ENCODE measurements at regions not wholly inside any gene's neighbourhood (a gene's known extent, or its start where the extent isn't known, plus 50 kb on each side); places are given as distances from the start of the nearest gene placed in this dataset.

- DNase-seq, result no peak
Measured at GRCh38 chr11:115911613-115912346, 407.6 kb upstream of the CADM1 start.

DNA sequence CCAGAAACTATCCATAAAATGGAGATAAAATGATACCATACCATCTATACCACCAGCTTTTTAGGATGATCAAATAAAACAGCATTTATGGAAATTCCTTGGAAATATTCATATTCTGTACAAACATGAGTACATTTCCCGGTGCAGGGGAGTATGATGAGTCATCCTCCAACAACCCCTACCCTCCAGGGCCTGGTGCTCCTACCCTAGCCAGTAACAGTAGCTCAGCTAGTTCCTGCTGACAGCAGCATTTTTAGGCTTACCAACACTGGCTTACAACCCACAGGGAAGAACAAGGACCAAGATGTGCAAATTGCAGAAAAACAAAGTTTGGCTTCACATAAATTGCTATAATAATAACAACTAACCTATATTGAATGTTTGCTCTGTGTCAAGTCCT is 406.2 kb upstream of the CADM1 start:
- DNase-seq, result no peak

DNA sequence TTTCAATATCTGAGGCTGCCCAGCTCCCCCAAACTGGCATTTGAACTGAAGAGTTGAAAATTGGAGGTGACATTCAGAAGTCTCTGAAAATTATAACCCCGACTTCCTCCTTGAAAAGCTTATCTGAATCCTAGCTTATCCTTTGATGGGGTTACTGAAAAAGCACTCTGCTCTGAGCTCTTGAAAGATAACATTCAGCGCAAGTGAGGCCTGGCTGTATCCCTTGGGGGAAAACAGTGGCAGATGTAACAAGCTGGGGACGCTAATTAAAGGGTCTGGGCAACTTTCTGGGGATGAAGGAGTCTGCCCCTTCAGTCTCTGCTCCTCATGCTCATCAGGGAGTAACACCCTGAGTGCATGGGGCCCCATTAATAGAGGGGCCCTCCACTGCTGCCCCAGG is 402.0 kb upstream of the CADM1 start:
- no peak for DNase-seq

GRCh38 chr11:115905341-115906000 is 401.3 kb upstream of the CADM1 start:
- DNase-seq, result no peak

DNA sequence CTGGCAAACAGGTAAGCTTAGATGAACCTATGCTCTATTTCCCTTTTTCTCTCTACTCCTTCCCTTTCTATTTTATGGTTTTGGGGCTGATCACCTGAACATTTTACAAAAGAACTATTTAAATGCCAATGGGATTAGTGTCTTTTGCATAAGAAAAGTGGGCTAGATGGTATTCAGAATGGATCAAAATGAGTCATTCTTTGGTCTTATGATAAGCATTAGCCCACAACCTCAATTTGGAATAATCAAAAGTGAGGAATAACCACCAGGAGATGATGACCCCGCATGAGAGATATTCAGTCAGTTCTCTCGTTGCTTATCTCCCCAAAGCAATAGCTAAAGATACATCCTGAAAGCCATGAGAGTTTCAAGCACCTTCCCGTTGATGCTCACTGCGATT is 399.0 kb upstream of the CADM1 start:
- DNase-seq, result no peak

GRCh38 chr11:115901069-115901468 is 396.9 kb upstream of the CADM1 start:
- no peak for DNase-seq

DNA sequence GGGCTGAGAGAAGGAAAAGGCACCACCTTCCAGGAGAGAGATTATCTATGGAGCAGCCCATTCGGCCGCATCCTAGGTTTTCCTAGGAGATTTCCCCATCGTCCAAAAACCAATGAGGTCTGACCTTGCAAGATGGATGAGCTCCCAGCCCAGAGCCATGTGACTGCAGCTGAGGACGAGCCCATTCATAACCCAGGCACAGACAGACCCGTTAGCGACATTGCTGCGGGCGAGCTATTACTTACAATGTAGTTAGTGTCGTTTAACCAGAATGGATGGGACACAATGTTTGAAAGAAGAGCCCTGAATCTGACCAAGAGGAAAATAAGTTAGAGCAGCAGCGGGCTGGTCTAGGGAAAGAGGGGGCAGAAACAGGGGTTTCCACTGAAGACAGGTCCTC is 395.9 kb upstream of the CADM1 start:
- no peak for DNase-seq

GRCh38 chr11:115897707-115898106 is 393.5 kb upstream of the CADM1 start:
- no peak for DNase-seq

DNA sequence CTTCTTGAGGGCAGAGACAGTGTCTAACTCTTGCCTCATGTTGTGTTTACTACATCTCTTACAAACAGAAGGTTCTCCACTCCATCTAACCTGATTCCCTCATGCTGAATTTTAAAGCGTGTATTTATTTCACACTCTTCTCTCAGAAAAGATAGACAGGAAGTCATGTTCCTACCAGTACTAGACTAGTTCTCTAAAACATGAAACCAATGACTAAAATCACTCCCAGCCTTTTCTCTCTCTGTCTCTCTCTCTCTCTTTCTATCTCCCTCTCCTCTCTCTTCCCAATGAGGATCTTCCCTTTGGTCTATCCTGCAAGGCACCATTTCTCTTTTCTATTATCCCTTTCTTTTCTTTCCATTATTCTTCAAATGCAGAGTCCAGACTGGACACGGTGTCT is 391.9 kb upstream of the CADM1 start:
- no peak for DNase-seq

GRCh38 chr11:115895594-115895993 is 391.4 kb upstream of the CADM1 start:
- DNase-seq, result no peak

- DNase-seq, result no peak
Measured at GRCh38 chr11:115894176-115894575, 390.0 kb upstream of the CADM1 start.

- no peak for DNase-seq
Measured at GRCh38 chr11:115893461-115894099, 389.4 kb upstream of the CADM1 start.

GRCh38 chr11:115892016-115892415 is 387.8 kb upstream of the CADM1 start:
- DNase-seq, result no peak

DNA sequence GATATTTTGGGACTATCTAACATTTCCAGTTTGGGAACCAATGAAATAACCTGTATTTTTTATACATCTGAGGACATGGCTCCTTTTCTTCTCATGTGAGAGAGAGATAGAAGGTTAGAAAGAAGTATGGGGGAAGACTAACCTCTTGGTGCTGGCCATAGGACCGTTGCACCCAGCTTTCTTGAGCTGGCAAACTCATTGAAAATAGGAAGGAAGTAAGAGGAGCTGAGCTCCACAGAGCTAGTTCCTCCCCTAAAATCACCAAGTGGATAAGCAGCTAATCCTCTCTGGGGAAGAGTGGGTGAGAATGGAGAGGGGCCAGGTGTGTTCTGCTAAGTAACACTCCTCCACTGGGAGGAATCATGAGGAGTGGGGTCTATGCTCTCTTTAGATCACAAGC is 387.4 kb upstream of the CADM1 start:
- no peak for DNase-seq

- DNase-seq, result no peak
Measured at GRCh38 chr11:115890500-115890899, 386.3 kb upstream of the CADM1 start.

DNA sequence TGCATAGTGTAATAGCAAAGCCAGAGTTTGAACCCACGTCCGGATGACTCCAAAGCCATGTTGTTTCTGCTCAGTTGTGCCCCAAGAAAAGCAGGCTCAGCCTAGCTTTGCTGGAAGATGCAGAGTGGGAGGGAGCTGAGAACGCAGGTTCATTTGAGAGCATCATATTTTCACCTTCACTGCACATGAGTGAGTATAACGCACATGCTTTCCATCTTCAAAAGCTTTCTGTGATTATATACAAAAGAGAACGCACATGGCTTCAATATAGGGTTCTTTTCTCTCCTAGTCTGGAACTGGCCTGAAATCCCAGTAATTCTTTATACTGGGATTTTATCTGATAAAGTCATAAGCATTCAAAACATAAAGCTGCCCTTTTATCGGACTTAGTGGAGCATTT is 385.5 kb upstream of the CADM1 start:
- no peak for DNase-seq

DNA sequence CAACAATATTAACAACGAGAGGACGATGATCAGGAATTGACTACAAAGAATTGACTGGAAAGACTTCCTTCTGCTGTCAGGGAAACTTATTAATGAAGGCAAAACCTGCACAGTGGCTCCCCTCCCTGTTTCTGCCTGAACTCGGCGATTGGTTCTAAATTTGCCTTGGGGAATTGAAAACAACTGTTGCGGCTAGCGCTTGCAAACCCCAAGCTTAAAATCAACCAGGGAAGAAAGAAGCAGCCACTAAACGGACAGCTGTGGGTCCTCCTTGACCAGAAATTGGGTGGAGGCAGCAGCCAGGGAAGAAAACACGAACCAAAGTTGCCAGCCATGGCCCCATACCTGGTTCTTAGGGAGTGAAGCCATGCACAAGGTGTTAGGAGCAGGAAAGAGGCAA is 383.5 kb upstream of the CADM1 start:
- no peak for DNase-seq

DNA sequence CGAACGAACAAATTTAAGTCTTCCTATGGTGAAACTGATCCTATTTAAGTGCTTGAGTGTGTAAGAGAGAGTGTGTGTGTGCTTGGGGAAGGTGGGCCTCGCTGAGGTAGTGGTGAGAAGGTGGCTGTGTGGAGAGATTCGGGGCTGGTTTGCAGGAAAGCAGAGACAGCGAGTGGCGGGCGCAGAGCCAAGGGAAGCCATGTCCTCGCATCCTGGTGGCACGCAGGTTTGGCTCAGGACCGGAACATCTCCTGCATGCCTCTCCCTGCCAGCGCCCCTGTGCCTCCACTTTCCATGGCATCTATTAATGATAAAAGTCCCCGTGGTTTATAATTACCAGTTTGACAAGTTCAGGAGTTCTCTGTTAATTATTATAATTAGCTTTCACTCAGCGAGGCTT is 383.1 kb upstream of the CADM1 start:
- no peak for DNase-seq

GRCh38 chr11:115886422-115886733 is 382.2 kb upstream of the CADM1 start:
- no peak for DNase-seq

- DNase-seq, result no peak
Measured at GRCh38 chr11:115885535-115886421, 381.6 kb upstream of the CADM1 start.

DNA sequence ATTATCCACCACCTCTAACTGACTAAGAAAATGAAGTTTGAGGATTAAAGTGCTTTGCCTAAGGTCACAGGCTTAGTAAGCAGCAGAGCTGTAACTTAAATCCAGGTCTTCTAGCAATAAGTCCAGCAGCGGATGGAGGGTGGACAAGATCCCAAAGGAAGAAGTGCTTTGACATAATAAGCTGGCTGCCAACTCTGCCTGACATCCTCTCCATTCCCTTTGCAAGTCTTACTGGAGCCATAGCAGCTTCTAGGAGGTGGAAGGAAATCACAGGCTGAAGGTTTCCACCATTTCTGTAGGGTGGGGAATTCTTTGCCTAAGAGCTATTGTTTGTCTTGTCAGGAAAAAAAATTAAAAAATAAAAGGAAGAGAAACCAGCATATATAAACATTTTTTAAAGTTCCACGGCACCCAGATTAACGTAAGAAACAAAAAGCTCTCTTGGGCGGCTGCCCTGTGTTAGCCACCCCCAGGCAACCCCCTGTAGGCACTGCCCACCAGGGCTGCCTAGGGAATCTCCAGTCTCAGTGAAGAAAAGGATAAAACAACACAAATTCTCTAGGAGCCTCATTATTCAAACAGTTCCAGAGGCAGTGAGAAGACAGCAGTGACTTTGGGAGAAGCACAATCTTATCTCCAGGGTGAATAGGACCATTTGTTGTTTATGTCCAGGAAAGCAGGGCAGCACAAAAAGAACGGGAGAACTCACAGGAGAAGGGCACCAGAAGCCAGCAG is 380.8 kb upstream of the CADM1 start:
- DNase-seq, result no peak

DNA sequence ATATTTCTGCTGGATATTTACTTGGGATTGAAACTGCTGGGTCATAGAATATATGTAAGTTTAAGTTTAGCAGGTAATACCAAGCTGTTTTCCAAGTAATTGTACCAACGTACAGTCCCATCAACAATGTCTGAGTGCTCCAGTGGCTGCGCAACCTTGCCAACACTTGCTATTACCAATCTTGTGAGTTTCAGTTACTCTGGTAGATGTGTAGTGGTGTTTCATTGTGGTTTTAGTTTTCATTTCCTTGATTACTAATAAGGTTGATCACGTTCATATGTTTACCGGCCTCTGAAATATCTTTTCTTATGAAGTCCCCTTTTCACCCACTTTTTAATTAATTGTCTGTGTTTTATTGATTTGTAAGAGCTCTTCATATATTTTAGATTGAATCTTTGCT is 370.6 kb upstream of the CADM1 start:
- no peak for DNase-seq

DNA sequence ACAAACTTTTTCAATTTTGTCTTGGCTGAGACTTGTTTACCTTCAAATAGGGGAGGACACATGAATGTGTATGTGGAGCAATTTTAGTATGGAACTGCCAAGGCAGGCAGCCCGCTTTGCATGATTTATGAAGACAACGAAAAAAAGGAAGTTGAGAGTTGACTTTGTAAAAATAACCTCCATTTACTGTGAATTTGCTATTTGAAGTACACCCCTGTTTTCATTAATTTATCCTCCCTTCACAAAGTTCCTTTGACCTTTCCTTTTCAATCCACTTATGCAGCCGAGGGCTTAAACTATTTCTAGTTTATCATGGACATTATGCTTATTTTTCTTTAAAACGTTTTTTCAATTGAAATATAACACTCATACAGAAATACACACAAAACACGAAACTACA is 369.6 kb upstream of the CADM1 start:
- no peak for DNase-seq
